GM23338 (cell line): ENCODE measurements at regions not wholly inside any gene's neighbourhood (a gene's known extent, or its start where the extent isn't known, plus 50 kb on each side); places are given as distances from the start of the nearest gene placed in this dataset.

Experiments
- ATAC-seq: fragments of 200-7000 bp; cut with Tn5 transposase; 3 replicates; pipeline ENCODE4 v1.9.1; 2020
- DNase-seq: peaks from one replicate; pipeline ENCODE4 v3.0.0-alpha.2; 2015; ENCODE audit warnings: low spot score
- H2AFZ ChIP-seq: fragments of 200-600 bp; sonication (generic); 2 replicates; pipeline ENCODE4 v1.8.0; 2016; ENCODE audit warnings: antibody characterized with exemption, mild to moderate bottlenecking, moderate library complexity
- H3F3A ChIP-seq: fragments of 200-600 bp; sonication (generic); replicated peaks from 2 replicates; pipeline ENCODE4 v1.8.0; 2017; ENCODE audit warnings: antibody characterized with exemption, mixed run types, low read depth
- H3K27ac ChIP-seq: fragments of 200-600 bp; sonication (generic); 2 replicates; pipeline ENCODE4 v1.6.1; 2016; ENCODE audit warnings: low read depth
- H3K27me3 ChIP-seq: fragments of 200-600 bp; sonication (generic); 2 replicates; pipeline ENCODE4 v1.8.0; 2016; ENCODE audit warnings: mild to moderate bottlenecking, mixed run types, moderate library complexity; ENCODE audit not compliant: insufficient read depth
- H3K36me3 ChIP-seq: fragments of 200-600 bp; sonication (generic); 2 replicates; pipeline ENCODE4 v1.8.0; 2016; ENCODE audit warnings: mild to moderate bottlenecking; ENCODE audit not compliant: insufficient read depth
- H3K4me1 ChIP-seq: fragments of 200-600 bp; sonication (generic); 2 replicates; pipeline ENCODE4 v1.8.0; 2016; ENCODE audit warnings: mild to moderate bottlenecking, moderate library complexity; ENCODE audit not compliant: insufficient read depth
- H3K4me2 ChIP-seq: fragments of 200-600 bp; sonication (generic); 2 replicates; pipeline ENCODE4 v1.7.1; 2017; ENCODE audit warnings: mixed run types
- H3K4me3 ChIP-seq: fragments of 200-600 bp; sonication (generic); 2 replicates; pipeline ENCODE4 v1.6.1; 2016; ENCODE audit warnings: mixed run types
- H3K79me2 ChIP-seq: fragments of 200-600 bp; sonication (generic); replicated peaks from 2 replicates; pipeline ENCODE4 v1.8.0; 2017; ENCODE audit warnings: mild to moderate bottlenecking; ENCODE audit not compliant: insufficient read depth
- H3K9me2 ChIP-seq: fragments of 200-600 bp; sonication (generic); 2 replicates; pipeline ENCODE4 v1.8.0; 2017; ENCODE audit not compliant: insufficient read depth
- H4K20me1 ChIP-seq: fragments of 200-600 bp; sonication (generic); replicated peaks from 2 replicates; pipeline ENCODE4 v1.8.0; 2017; ENCODE audit warnings: mild to moderate bottlenecking; ENCODE audit not compliant: insufficient read depth
- H3K27ac Mint-ChIP-seq: 2 replicates; pipeline ENCODE4 v1.8.0; 2020; ENCODE audit warnings: inconsistent platforms, mild to moderate bottlenecking, moderate library complexity, mixed read lengths
- H3K27me3 Mint-ChIP-seq: 3 replicates; pipeline ENCODE4 v1.8.0; 2022; ENCODE audit warnings: low read depth, mild to moderate bottlenecking, moderate library complexity, mixed read lengths, inconsistent platforms; ENCODE audit not compliant: insufficient read depth, poor library complexity
- H3K36me3 Mint-ChIP-seq: 3 replicates; pipeline ENCODE4 v1.8.0; 2021; ENCODE audit warnings: low read depth, mild to moderate bottlenecking, inconsistent platforms, moderate library complexity, mixed read lengths
- H3K4me1 Mint-ChIP-seq: 3 replicates; pipeline ENCODE4 v1.8.0; 2020; ENCODE audit warnings: mild to moderate bottlenecking, inconsistent platforms, mixed read lengths
- H3K4me3 Mint-ChIP-seq: 3 replicates; pipeline ENCODE4 v1.8.0; 2021; ENCODE audit warnings: moderate library complexity, mild to moderate bottlenecking, inconsistent platforms, mixed read lengths
- H3K9me3 Mint-ChIP-seq: 3 replicates; pipeline ENCODE4 v1.8.0; 2020; ENCODE audit warnings: moderate library complexity, mild to moderate bottlenecking, inconsistent platforms, mixed read lengths
- CTCF ChIP-seq, 2 experiments: fragments of 200-600 bp in 1 of 2; sonication (generic) in 1 of 2; conservative IDR thresholded peaks; 2 replicates each; pipeline versions ENCODE4 v1.5.1 to v1.6.1; 2016 to 2017; ENCODE audit warnings: antibody characterized with exemption in 2 of 2, low read depth in 2 of 2, mild to moderate bottlenecking in 2 of 2, moderate library complexity in 1 of 2
- EZH2 ChIP-seq: fragments of 200-600 bp; sonication (generic); IDR thresholded peaks from one replicate; pipeline ENCODE4 v1.8.0; 2017; ENCODE audit warnings: antibody characterized with exemption, mild to moderate bottlenecking, low read depth; ENCODE audit not compliant: unreplicated experiment
- JUNB ChIP-seq: IDR thresholded peaks from one replicate; pipeline ENCODE4 v1.6.1; 2016; ENCODE audit warnings: antibody characterized with exemption; ENCODE audit not compliant: unreplicated experiment
- POLR2AphosphoS5 ChIP-seq: IDR thresholded peaks from 2 replicates; pipeline ENCODE4 v1.6.1; 2016; ENCODE audit warnings: antibody characterized with exemption, low read depth
- REST ChIP-seq: IDR thresholded peaks from one replicate; pipeline ENCODE4 v1.6.1; 2018; ENCODE audit warnings: antibody characterized with exemption; ENCODE audit not compliant: unreplicated experiment
- STAT1 ChIP-seq: IDR thresholded peaks from one replicate; pipeline ENCODE4 v1.6.1; 2016; ENCODE audit warnings: antibody characterized with exemption; ENCODE audit not compliant: unreplicated experiment
- ZNF114 ChIP-seq: fragments of 250-450 bp; sonication (Bioruptor Pico); IDR thresholded peaks from 2 replicates; pipeline ENCODE4 v1.5.0; 2020; ENCODE audit warnings: mild to moderate bottlenecking, moderate library complexity
- ZNF462 ChIP-seq: fragments of 250-450 bp; sonication (Bioruptor Pico); IDR thresholded peaks from 2 replicates; pipeline ENCODE4 v1.5.0; 2020; ENCODE audit warnings: mild to moderate bottlenecking, moderate library complexity

GRCh38 chr10:21165489-21165888 lies 268.4 kb upstream of the NEBL start:
- Mint-ChIP-seq H3K9me3 (peaks cover 30% of the 10 kb centered on the region), H3K4me3 (no peak overlapping the region), H3K36me3 (peaks cover 30% of the 10 kb centered on the region), H3K27ac (no peak overlapping the region), H3K4me1 (peaks cover 7% of the 10 kb centered on the region; the same call in 1 of the 3 replicates), H3K27me3 (no peaks in the 10 kb centered on the region)
- no peak overlapping the region for H2AFZ ChIP-seq
- H3K4me3 ChIP-seq, result no peak overlapping the region
- no peaks in the 10 kb centered on the region for H4K20me1 ChIP-seq
- ATAC-seq, result no peak
- DNase-seq, result no peak
- H3K27ac ChIP-seq, result no peak overlapping the region
- H3K4me1 ChIP-seq, result peaks cover 9% of the 10 kb centered on the region; the same call in 1 of the 2 replicates
- TF ChIP-seq STAT1, result no peak
- no peak for TF ChIP-seq JUNB
- TF ChIP-seq CTCF (conservative IDR thresholded peaks at IDR 0.05; ENCODE audit: low read depth in 2 of 2), result no peak
- TF ChIP-seq ZNF462 (CRISPR knock-in tag), result no peak
- TF ChIP-seq REST, result no peak
- TF ChIP-seq ZNF114 (CRISPR knock-in tag), result no peak
- TF ChIP-seq POLR2AphosphoS5, result no peak
- no peak for TF ChIP-seq EZH2
- H3K79me2 ChIP-seq, result no peaks in the 10 kb centered on the region
- no peaks in the 10 kb centered on the region; the same call in 1 of the 2 replicates for H3K36me3 ChIP-seq
- H3K27me3 ChIP-seq, result no peaks in the 10 kb centered on the region
- H3F3A ChIP-seq, result no peaks in the 10 kb centered on the region
- no peaks in the 10 kb centered on the region for H3K9me2 ChIP-seq
- H3K4me2 ChIP-seq, result no peak overlapping the region
